Trophoblast cell (in vitro differentiated cells and primary cell): ENCODE measurements at regions not wholly inside any gene's neighbourhood (a gene's known extent, or its start where the extent isn't known, plus 50 kb on each side); places are given as distances from the start of the nearest gene placed in this dataset.
A peak's percentile ranks its signal among the peaks of the same experiment; 100 is the strongest.

Source experiments
- DNase-seq, 2 donors: peaks; one replicate each; pipeline ENCODE4 v3.0.0-alpha.2; 2016
- H2AFZ ChIP-seq: 2 replicates; pipeline ENCODE4 v1.6.1; 2013; ENCODE audit warnings: low read length, moderate library complexity, mild to moderate bottlenecking; ENCODE audit not compliant: insufficient read depth, poor library complexity
- H2AK5ac ChIP-seq: 2 replicates; pipeline ENCODE4 v1.6.1; 2013; ENCODE audit warnings: mild to moderate bottlenecking, low read length
- H2BK120ac ChIP-seq: 2 replicates; pipeline ENCODE4 v1.6.1; 2013; ENCODE audit warnings: low read length, mild to moderate bottlenecking, moderate library complexity; ENCODE audit not compliant: insufficient read depth, poor library complexity
- H2BK12ac ChIP-seq: 2 replicates; pipeline ENCODE4 v1.6.1; 2013; ENCODE audit warnings: mild to moderate bottlenecking, low read length, moderate library complexity
- H2BK5ac ChIP-seq: 2 replicates; pipeline ENCODE4 v1.6.1; 2013; ENCODE audit warnings: low read length, low read depth, moderate library complexity, mild to moderate bottlenecking; ENCODE audit not compliant: poor library complexity
- H3K14ac ChIP-seq: 2 replicates; pipeline ENCODE4 v1.6.1; 2013; ENCODE audit warnings: mild to moderate bottlenecking, low read length
- H3K18ac ChIP-seq: 2 replicates; pipeline ENCODE4 v1.6.1; 2013; ENCODE audit warnings: mild to moderate bottlenecking, low read length
- H3K23ac ChIP-seq: 2 replicates; pipeline ENCODE4 v1.6.1; 2013; ENCODE audit warnings: low read length
- H3K27ac ChIP-seq: 2 replicates; pipeline ENCODE4 v1.5.1; 2013; ENCODE audit warnings: low read depth, mild to moderate bottlenecking, inconsistent platforms, low read length, moderate library complexity
- H3K27me3 ChIP-seq: 2 replicates; pipeline ENCODE4 v1.6.1; 2013; ENCODE audit warnings: inconsistent platforms, mild to moderate bottlenecking, low read length, moderate library complexity; ENCODE audit not compliant: insufficient read depth
- H3K36me3 ChIP-seq, 2 experiments: 1 replicate in 1 of 2; 2 replicates in 1 of 2; pipeline ENCODE4 v1.6.1; 2013; ENCODE audit warnings: low read length in 2 of 2, mild to moderate bottlenecking in 2 of 2, moderate library complexity in 1 of 2; ENCODE audit not compliant: insufficient read depth in 2 of 2, control insufficient read depth in 1 of 2
- H3K4ac ChIP-seq: 2 replicates; pipeline ENCODE4 v1.6.1; 2013; ENCODE audit warnings: low read depth, mild to moderate bottlenecking, low read length, moderate library complexity
- H3K4me1 ChIP-seq, 2 experiments: 1 replicate in 1 of 2; 2 replicates in 1 of 2; pipeline ENCODE4 v1.6.1; 2013; ENCODE audit warnings: low read length in 2 of 2, mild to moderate bottlenecking in 2 of 2, moderate library complexity in 1 of 2; ENCODE audit not compliant: insufficient read depth in 2 of 2, control insufficient read depth in 1 of 2
- H3K4me2 ChIP-seq: 2 replicates; pipeline ENCODE4 v1.6.1; 2013; ENCODE audit warnings: inconsistent platforms, mild to moderate bottlenecking, low read length, moderate library complexity
- H3K4me3 ChIP-seq: 2 replicates; pipeline ENCODE4 v1.5.1; 2013; ENCODE audit warnings: mild to moderate bottlenecking, low read depth, low read length, inconsistent platforms
- H3K79me1 ChIP-seq: one replicate; pipeline ENCODE4 v1.6.1; 2013; ENCODE audit warnings: low read length
- H3K79me2 ChIP-seq: 2 replicates; pipeline ENCODE4 v1.6.1; 2013; ENCODE audit warnings: low read length, mild to moderate bottlenecking; ENCODE audit not compliant: control insufficient read depth, insufficient read depth, poor library complexity
- H3K9ac ChIP-seq: 2 replicates; pipeline ENCODE4 v1.6.1; 2013; ENCODE audit warnings: mild to moderate bottlenecking, low read length
- H3K9me3 ChIP-seq: 2 replicates; pipeline ENCODE4 v1.6.1; 2013; ENCODE audit warnings: low read depth, mild to moderate bottlenecking, control low read depth, inconsistent platforms, low read length; ENCODE audit not compliant: insufficient read depth
- H4K12ac ChIP-seq: 2 replicates; pipeline ENCODE4 v1.6.1; 2013; ENCODE audit warnings: low read depth, mild to moderate bottlenecking, low read length, moderate library complexity
- H4K8ac ChIP-seq: 2 replicates; pipeline ENCODE4 v1.6.1; 2013; ENCODE audit warnings: low read depth, mild to moderate bottlenecking, low read length, moderate library complexity
- H4K91ac ChIP-seq: one replicate; pipeline ENCODE4 v1.6.1; 2013; ENCODE audit warnings: low read depth, mild to moderate bottlenecking, low read length, moderate library complexity
- WGBS: extraction: QIAGEN DNeasy Blood & Tissue Kit; methylation state at CpG from one replicate; pipeline ENCODE4 v1.1.7; 2013; ENCODE audit warnings: missing lambda C conversion rate; ENCODE audit not compliant: insufficient read length, insufficient coverage; ENCODE audit errors: extremely low coverage; 5-methylcytosine and 5-hydroxymethylcytosine counted together

GRCh38 chr11:101321222-101321621 is 191.6 kb upstream of the PGR start:
- no peaks in the 10 kb centered on the region for H3K79me1 ChIP-seq
- no peak overlapping the region for H3K4me2 ChIP-seq
- H3K36me3 ChIP-seq, result no peaks in the 10 kb centered on the region
- H2BK12ac ChIP-seq, result no peak overlapping the region
- H4K12ac ChIP-seq, result no peak overlapping the region
- no peak overlapping the region for H4K8ac ChIP-seq
- no CpG with 5 or more reads among the region's 3 CpGs for WGBS
- no peak overlapping the region for H3K18ac ChIP-seq
- H3K9me3 ChIP-seq, result no peaks in the 10 kb centered on the region
- no peak overlapping the region for H3K27ac ChIP-seq
- no peak overlapping the region for H3K9ac ChIP-seq
- no peak overlapping the region for H2AK5ac ChIP-seq
- no peak overlapping the region for H3K14ac ChIP-seq
- H3K23ac ChIP-seq, result no peak overlapping the region
- H2BK5ac ChIP-seq, result no peak overlapping the region
- no peak overlapping the region for H3K4ac ChIP-seq
- no peak overlapping the region for H3K4me3 ChIP-seq
- H3K27me3 ChIP-seq, result no peaks in the 10 kb centered on the region
- H3K79me2 ChIP-seq, result no peaks in the 10 kb centered on the region
- H2BK120ac ChIP-seq, result no peak overlapping the region
- H4K91ac ChIP-seq, result no peak overlapping the region
- H3K4me1 ChIP-seq, result no peaks in the 10 kb centered on the region
- DNase-seq, result peak; percentile 18 to 40
- H2AFZ ChIP-seq, result no peak overlapping the region

- H3K79me1 ChIP-seq, result no peaks in the 10 kb centered on the region
- no peak overlapping the region for H2BK12ac ChIP-seq
- no peak for DNase-seq
- no peaks in the 10 kb centered on the region for H3K9me3 ChIP-seq
- H3K4me1 ChIP-seq, result no peaks in the 10 kb centered on the region
- WGBS, result no CpG with 5 or more reads among the region's 3 CpGs
- no peak overlapping the region for H4K12ac ChIP-seq
- H4K91ac ChIP-seq, result no peak overlapping the region
- H3K14ac ChIP-seq, result no peak overlapping the region
- no peak overlapping the region for H2AK5ac ChIP-seq
- H3K23ac ChIP-seq, result no peak overlapping the region
- H3K4ac ChIP-seq, result no peak overlapping the region
- no peak overlapping the region for H3K4me3 ChIP-seq
- H3K4me2 ChIP-seq, result no peak overlapping the region
- H2AFZ ChIP-seq, result no peak overlapping the region
- H3K27ac ChIP-seq, result no peak overlapping the region
- no peak overlapping the region for H2BK5ac ChIP-seq
- no peaks in the 10 kb centered on the region for H3K36me3 ChIP-seq
- H2BK120ac ChIP-seq, result no peak overlapping the region
- H3K79me2 ChIP-seq, result no peaks in the 10 kb centered on the region
- H3K9ac ChIP-seq, result no peak overlapping the region
- H3K27me3 ChIP-seq, result no peaks in the 10 kb centered on the region
- no peak overlapping the region for H3K18ac ChIP-seq
- H4K8ac ChIP-seq, result no peak overlapping the region
Observed at GRCh38 chr11:101306721-101307120, 177.1 kb upstream of the PGR start.

- no peaks in the 10 kb centered on the region for H3K27me3 ChIP-seq
- H3K9ac ChIP-seq, result no peak overlapping the region
- no peaks in the 10 kb centered on the region for H3K4me1 ChIP-seq
- DNase-seq, result no peak
- H4K8ac ChIP-seq, result no peak overlapping the region
- H3K4ac ChIP-seq, result no peak overlapping the region
- H3K9me3 ChIP-seq, result no peaks in the 10 kb centered on the region
- H2AFZ ChIP-seq, result no peak overlapping the region
- H3K36me3 ChIP-seq, result no peaks in the 10 kb centered on the region
- H3K79me2 ChIP-seq, result no peaks in the 10 kb centered on the region
- no peak overlapping the region for H3K4me2 ChIP-seq
- no peak overlapping the region for H4K12ac ChIP-seq
- H2BK120ac ChIP-seq, result no peak overlapping the region
- H3K4me3 ChIP-seq, result no peak overlapping the region
- no CpG with 5 or more reads among the region's 1 CpG for WGBS
- H3K79me1 ChIP-seq, result no peaks in the 10 kb centered on the region
- H2BK5ac ChIP-seq, result no peak overlapping the region
- no peak overlapping the region for H3K23ac ChIP-seq
- no peak overlapping the region for H2AK5ac ChIP-seq
- H3K18ac ChIP-seq, result no peak overlapping the region
- H3K14ac ChIP-seq, result no peak overlapping the region
- no peak overlapping the region for H2BK12ac ChIP-seq
- H4K91ac ChIP-seq, result no peak overlapping the region
- no peak overlapping the region for H3K27ac ChIP-seq
Observed at GRCh38 chr11:101305496-101305895, 175.9 kb upstream of the PGR start.

- H3K4ac ChIP-seq, result no peak overlapping the region
- H3K79me1 ChIP-seq, result no peaks in the 10 kb centered on the region
- no CpG with 5 or more reads among the region's 6 CpGs for WGBS
- no peak overlapping the region for H2BK5ac ChIP-seq
- H2AFZ ChIP-seq, result no peak overlapping the region
- no peak overlapping the region for H4K91ac ChIP-seq
- no peak overlapping the region for H3K4me2 ChIP-seq
- H3K9me3 ChIP-seq, result peaks cover 2% of the 10 kb centered on the region
- DNase-seq, result no peak
- no peak overlapping the region for H3K23ac ChIP-seq
- no peak overlapping the region for H3K4me3 ChIP-seq
- no peaks in the 10 kb centered on the region for H3K79me2 ChIP-seq
- no peak overlapping the region for H2BK120ac ChIP-seq
- no peak overlapping the region for H2BK12ac ChIP-seq
- H3K27ac ChIP-seq, result no peak overlapping the region
- H3K27me3 ChIP-seq, result no peaks in the 10 kb centered on the region
- no peaks in the 10 kb centered on the region for H3K36me3 ChIP-seq
- no peak overlapping the region for H4K12ac ChIP-seq
- no peak overlapping the region for H3K18ac ChIP-seq
- H2AK5ac ChIP-seq, result no peak overlapping the region
- no peak overlapping the region for H4K8ac ChIP-seq
- H3K14ac ChIP-seq, result no peak overlapping the region
- peaks cover 5 to 6% of the 10 kb centered on the region in 2 experiments for H3K4me1 ChIP-seq
- H3K9ac ChIP-seq, result no peak overlapping the region
Observed at GRCh38 chr11:101299210-101299609, 169.6 kb upstream of the PGR start.
